ENCODE measurements at regions not wholly inside any gene's neighbourhood (a gene's known extent, or its start where the extent isn't known, plus 50 kb on each side); places are given as distances from the start of the nearest gene placed in this dataset.

DNA sequence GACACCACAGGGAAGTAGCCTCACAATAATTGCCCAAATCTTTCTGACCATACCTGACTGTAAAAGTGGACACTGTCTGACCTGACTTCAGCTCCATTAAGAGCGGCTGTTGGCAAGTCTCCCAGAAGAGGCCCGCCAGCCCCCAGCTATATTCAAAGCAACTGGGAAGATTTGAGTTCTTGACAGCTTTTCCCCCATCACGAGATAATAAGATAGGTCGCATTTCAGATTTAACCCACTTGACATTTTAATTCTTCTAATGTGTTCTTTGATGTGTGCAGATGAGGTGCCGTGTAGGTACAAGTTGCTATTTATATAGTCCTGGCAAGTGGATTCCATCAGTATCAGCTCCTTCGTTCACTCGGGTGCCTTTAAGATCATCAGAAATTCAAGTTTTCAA is 345.7 kb downstream of the DRD1 start:
- H3K9ac ChIP-seq = no peak overlapping the region
- no peak overlapping the region for H2AFZ ChIP-seq
- H3K4me3 ChIP-seq (ENCODE audit: low read depth, low read length) = no peak overlapping the region
- no peak overlapping the region for H3K27ac ChIP-seq
- no peaks in the 10 kb centered on the region for H3K27me3 ChIP-seq (ENCODE audit: control insufficient read depth, insufficient read depth, low read length)
- H3K4me2 ChIP-seq (ENCODE audit: low read length) = no peak overlapping the region
- no peaks in the 10 kb centered on the region for H3K36me3 ChIP-seq (ENCODE audit: control insufficient read depth, insufficient read depth, low read length)
- no peaks in the 10 kb centered on the region for H3K9me3 ChIP-seq (ENCODE audit: control insufficient read depth, low read length)
- H3K79me2 ChIP-seq = no peaks in the 10 kb centered on the region
- no peaks in the 10 kb centered on the region for H3K4me1 ChIP-seq
- TF ChIP-seq, protein P1, sequence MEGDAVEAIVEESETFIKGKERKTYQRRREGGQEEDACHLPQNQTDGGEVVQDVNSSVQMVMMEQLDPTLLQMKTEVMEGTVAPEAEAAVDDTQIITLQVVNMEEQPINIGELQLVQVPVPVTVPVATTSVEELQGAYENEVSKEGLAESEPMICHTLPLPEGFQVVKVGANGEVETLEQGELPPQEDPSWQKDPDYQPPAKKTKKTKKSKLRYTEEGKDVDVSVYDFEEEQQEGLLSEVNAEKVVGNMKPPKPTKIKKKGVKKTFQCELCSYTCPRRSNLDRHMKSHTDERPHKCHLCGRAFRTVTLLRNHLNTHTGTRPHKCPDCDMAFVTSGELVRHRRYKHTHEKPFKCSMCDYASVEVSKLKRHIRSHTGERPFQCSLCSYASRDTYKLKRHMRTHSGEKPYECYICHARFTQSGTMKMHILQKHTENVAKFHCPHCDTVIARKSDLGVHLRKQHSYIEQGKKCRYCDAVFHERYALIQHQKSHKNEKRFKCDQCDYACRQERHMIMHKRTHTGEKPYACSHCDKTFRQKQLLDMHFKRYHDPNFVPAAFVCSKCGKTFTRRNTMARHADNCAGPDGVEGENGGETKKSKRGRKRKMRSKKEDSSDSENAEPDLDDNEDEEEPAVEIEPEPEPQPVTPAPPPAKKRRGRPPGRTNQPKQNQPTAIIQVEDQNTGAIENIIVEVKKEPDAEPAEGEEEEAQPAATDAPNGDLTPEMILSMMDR (IDR thresholded peaks at IDR 0.05) = no peak

DNA sequence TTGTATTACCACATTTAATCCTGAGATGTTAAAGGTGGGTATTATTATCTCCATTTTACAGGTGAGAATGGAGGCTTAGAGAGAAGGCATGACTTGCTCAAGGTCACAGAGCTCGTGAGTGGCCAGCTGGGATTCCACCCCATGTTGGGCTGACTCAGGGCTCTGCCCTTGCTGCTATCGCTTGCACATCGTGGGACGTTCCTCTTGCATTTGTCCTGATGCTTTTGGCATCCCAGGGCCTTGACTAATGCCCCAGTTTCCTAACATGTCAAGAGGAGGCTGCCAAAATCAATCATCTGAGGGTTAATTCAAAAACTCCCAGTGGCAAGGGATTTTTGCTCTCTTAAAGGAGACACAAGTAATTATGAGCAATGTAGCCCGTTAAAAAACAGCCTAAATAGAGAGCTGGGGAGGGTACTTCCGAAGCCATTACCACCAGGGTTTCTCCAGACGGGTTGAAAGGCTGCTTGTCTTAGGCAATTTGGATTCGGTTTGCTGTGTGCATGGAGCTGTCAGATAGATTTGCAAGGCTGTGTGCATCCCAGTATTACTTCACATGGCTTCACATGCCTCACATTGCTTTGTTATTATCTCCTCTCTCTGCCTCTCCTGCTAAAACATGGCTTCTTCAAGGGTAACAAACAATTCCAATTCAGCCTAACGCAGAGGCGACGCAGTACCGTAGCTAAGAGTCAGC is 347.4 kb downstream of the DRD1 start:
- H3K79me2 ChIP-seq = no peaks in the 10 kb centered on the region
- no peaks in the 10 kb centered on the region for H3K4me1 ChIP-seq
- H3K27me3 ChIP-seq (ENCODE audit: control insufficient read depth, insufficient read depth, low read length) = no peaks in the 10 kb centered on the region
- H3K9ac ChIP-seq = no peak overlapping the region
- H3K9me3 ChIP-seq (ENCODE audit: control insufficient read depth, low read length) = no peaks in the 10 kb centered on the region
- no peak overlapping the region for H2AFZ ChIP-seq
- no peaks in the 10 kb centered on the region for H3K36me3 ChIP-seq (ENCODE audit: control insufficient read depth, insufficient read depth, low read length)
- no peak overlapping the region for H3K4me2 ChIP-seq (ENCODE audit: low read length)
- H3K4me3 ChIP-seq (ENCODE audit: low read depth, low read length) = no peak overlapping the region
- TF ChIP-seq, protein P1 (IDR thresholded peaks at IDR 0.05) = no peak
- no peak overlapping the region for H3K27ac ChIP-seq

GRCh38 chr5:175094461-175094860 is 349.5 kb downstream of the DRD1 start:
- H3K27me3 ChIP-seq (ENCODE audit: control insufficient read depth, insufficient read depth, low read length) = no peaks in the 10 kb centered on the region
- no peaks in the 10 kb centered on the region for H3K4me1 ChIP-seq
- TF ChIP-seq, protein P1 (IDR thresholded peaks at IDR 0.05) = no peak
- no peaks in the 10 kb centered on the region for H3K36me3 ChIP-seq (ENCODE audit: control insufficient read depth, insufficient read depth, low read length)
- H3K9me3 ChIP-seq (ENCODE audit: control insufficient read depth, low read length) = no peaks in the 10 kb centered on the region
- H2AFZ ChIP-seq = no peak overlapping the region
- no peak overlapping the region for H3K4me3 ChIP-seq (ENCODE audit: low read depth, low read length)
- no peak overlapping the region for H3K4me2 ChIP-seq (ENCODE audit: low read length)
- no peak overlapping the region for H3K27ac ChIP-seq
- H3K79me2 ChIP-seq = no peaks in the 10 kb centered on the region
- H3K9ac ChIP-seq = no peak overlapping the region

GRCh38 chr5:175092691-175093090 is 351.3 kb downstream of the DRD1 start:
- Histone ChIP-seq H3K36me3 (ENCODE audit: control insufficient read depth, insufficient read depth, low read length) (no peaks in the 10 kb centered on the region), H3K4me3 (ENCODE audit: low read depth, low read length) (no peak overlapping the region), H3K4me1 (no peaks in the 10 kb centered on the region), H3K27me3 (ENCODE audit: control insufficient read depth, insufficient read depth, low read length) (no peaks in the 10 kb centered on the region), H2AFZ (no peak overlapping the region), H3K79me2 (no peaks in the 10 kb centered on the region), H3K4me2 (ENCODE audit: low read length) (no peak overlapping the region), H3K9me3 (ENCODE audit: control insufficient read depth, low read length) (no peaks in the 10 kb centered on the region), H3K9ac (no peak overlapping the region), H3K27ac (no peak overlapping the region)
- TF ChIP-seq, protein P1 (IDR thresholded peaks at IDR 0.05) = no peak

DNA sequence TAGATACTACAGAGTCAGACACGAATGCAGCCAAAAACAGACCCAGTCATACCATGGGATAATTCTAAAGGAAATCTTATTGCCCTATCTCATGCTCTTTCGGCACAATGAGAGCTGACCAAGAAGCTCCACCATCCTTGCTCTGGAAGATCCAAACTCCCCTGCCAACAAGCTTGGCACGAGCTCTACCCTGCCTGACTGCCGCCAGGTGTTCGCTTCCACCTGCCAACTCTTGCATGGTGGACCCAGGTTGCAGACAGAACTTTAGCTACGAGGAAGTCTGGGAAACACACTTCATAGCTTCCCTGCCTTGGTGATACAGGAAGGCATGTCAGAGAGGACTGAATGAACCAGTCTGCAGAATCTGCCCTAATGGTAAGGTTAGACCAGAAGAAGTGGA is 355.0 kb downstream of the DRD1 start:
- H2AFZ ChIP-seq = no peak overlapping the region
- no peaks in the 10 kb centered on the region for H3K27me3 ChIP-seq (ENCODE audit: control insufficient read depth, insufficient read depth, low read length)
- no peak overlapping the region for H3K9ac ChIP-seq
- TF ChIP-seq, protein P1 (IDR thresholded peaks at IDR 0.05) = no peak
- H3K36me3 ChIP-seq (ENCODE audit: control insufficient read depth, insufficient read depth, low read length) = no peaks in the 10 kb centered on the region
- no peaks in the 10 kb centered on the region for H3K4me1 ChIP-seq
- no peaks in the 10 kb centered on the region for H3K79me2 ChIP-seq
- no peak overlapping the region for H3K4me3 ChIP-seq (ENCODE audit: low read depth, low read length)
- H3K27ac ChIP-seq = no peak overlapping the region
- H3K4me2 ChIP-seq (ENCODE audit: low read length) = no peak overlapping the region
- no peaks in the 10 kb centered on the region for H3K9me3 ChIP-seq (ENCODE audit: control insufficient read depth, low read length)

Measured in parathyroid adenoma (tissue), 2 donors.